ENCODE measurements at regions not wholly inside any gene's neighbourhood (a gene's known extent, or its start where the extent isn't known, plus 50 kb on each side); places are given as distances from the start of the nearest gene placed in this dataset.
"Not testable (repeated sequence)": the region's sequence is repeated elsewhere in the genome, so short reads cannot be mapped to it uniquely, and the experiment has no call there.

- not testable (repeated sequence) for TF ChIP-seq CTCF (IDR thresholded peaks at IDR 0.05; ENCODE audit: low read length); EZH2 (optimal IDR thresholded peaks at IDR 0.05; ENCODE audit: low read depth, low read length)
Measured at GRCh38 chr21:5231261-5231660, 5290.1 kb upstream of the TPTE start.
